Suprapubic skin (tissue), 4 donors: ENCODE measurements at regions not wholly inside any gene's neighbourhood (a gene's known extent, or its start where the extent isn't known, plus 50 kb on each side); places are given as distances from the start of the nearest gene placed in this dataset.

Source experiments
- DNase-seq, 2 donors: peaks; one replicate each; pipeline ENCODE4 v3.0.0-alpha.2; 2019; ENCODE audit warnings: low spot score in 2 of 2
- H3K27ac ChIP-seq: fragments of 200-600 bp; sonication (generic); one replicate; pipeline ENCODE4 v1.5.1; 2019
- H3K27me3 ChIP-seq: fragments of 200-600 bp; sonication (generic); one replicate; pipeline ENCODE4 v1.5.1; 2019
- H3K36me3 ChIP-seq: fragments of 200-600 bp; sonication (generic); one replicate; pipeline ENCODE4 v1.5.1; 2019
- H3K4me1 ChIP-seq: fragments of 200-600 bp; sonication (generic); one replicate; pipeline ENCODE4 v1.5.1; 2019
- H3K4me3 ChIP-seq: fragments of 200-600 bp; sonication (generic); one replicate; pipeline ENCODE4 v1.5.1; 2019; ENCODE audit warnings: mild to moderate bottlenecking
- H3K9me3 ChIP-seq: fragments of 200-600 bp; sonication (generic); one replicate; pipeline ENCODE4 v1.5.1; 2019
- CTCF ChIP-seq, 2 donors: fragments of 200-600 bp in 1 of 2; fragments of 450-650 bp in 1 of 2; sonication (generic) in 1 of 2; IDR thresholded peaks; one replicate each; pipeline ENCODE4 v1.5.1; 2016 to 2019; ENCODE audit warnings: antibody characterized with exemption in 2 of 2, mild to moderate bottlenecking in 1 of 2, moderate library complexity in 1 of 2
- EP300 ChIP-seq: sonication (generic); formaldehyde crosslinking; IDR thresholded peaks from one replicate; pipeline ENCODE4 v1.6.1; 2017; ENCODE audit warnings: antibody characterized with exemption
- POLR2A ChIP-seq, 2 donors: fragments of 450-650 bp; IDR thresholded peaks; one replicate each; pipeline ENCODE4 v1.6.1; 2017; ENCODE audit warnings: antibody characterized with exemption in 2 of 2, mild to moderate bottlenecking in 2 of 2, moderate library complexity in 2 of 2
- POLR2AphosphoS5 ChIP-seq, 3 donors: sonication (generic); formaldehyde crosslinking; IDR thresholded peaks; one replicate each; pipeline ENCODE4 v1.6.1; 2017; ENCODE audit warnings: antibody characterized with exemption in 3 of 3
- WGBS: methylation state at CpG from one replicate; pipeline ENCODE4 v1.1.5; 2018; 5-methylcytosine and 5-hydroxymethylcytosine counted together

- H3K27ac ChIP-seq = no peak overlapping the region
- WGBS = 75% methylated on average over 6 of the region's 6 CpGs
- no peaks in the 10 kb centered on the region for H3K36me3 ChIP-seq
- H3K9me3 ChIP-seq = no peaks in the 10 kb centered on the region
- no peaks in the 10 kb centered on the region for H3K27me3 ChIP-seq
- no peak for TF ChIP-seq POLR2A (IDR thresholded peaks at IDR 0.05)
- TF ChIP-seq POLR2AphosphoS5 (IDR thresholded peaks at IDR 0.05) = no peak
- TF ChIP-seq EP300 = no peak
- no peak for TF ChIP-seq CTCF (IDR thresholded peaks at IDR 0.05)
- H3K4me1 ChIP-seq = no peaks in the 10 kb centered on the region
- no peak overlapping the region for H3K4me3 ChIP-seq
- DNase-seq = no peak
These were observed 101.2 kb upstream of the F3 start for GRCh38 chr1:94642617-94643321.

- H3K4me1 ChIP-seq = no peaks in the 10 kb centered on the region
- no peak for TF ChIP-seq POLR2AphosphoS5 (IDR thresholded peaks at IDR 0.05)
- TF ChIP-seq CTCF (IDR thresholded peaks at IDR 0.05) = no peak
- TF ChIP-seq POLR2A (IDR thresholded peaks at IDR 0.05) = no peak
- no peak for TF ChIP-seq EP300
These were observed 100.4 kb upstream of the F3 start for GRCh38 chr1:94641990-94642389.

GRCh38 chr1:94640125-94640524 lies 98.6 kb upstream of the F3 start:
- Histone ChIP-seq H3K4me3 (no peak overlapping the region), H3K4me1 (no peaks in the 10 kb centered on the region), H3K27me3 (no peaks in the 10 kb centered on the region), H3K9me3 (no peaks in the 10 kb centered on the region), H3K27ac (no peak overlapping the region), H3K36me3 (no peaks in the 10 kb centered on the region)
- WGBS = 99% methylated on average over 2 of the region's 2 CpGs
- DNase-seq = no peak
- no peak for TF ChIP-seq CTCF (IDR thresholded peaks at IDR 0.05)
- TF ChIP-seq EP300 = no peak
- TF ChIP-seq POLR2AphosphoS5 (IDR thresholded peaks at IDR 0.05) = no peak
- no peak for TF ChIP-seq POLR2A (IDR thresholded peaks at IDR 0.05)

More at GRCh38 chr1:94641990-94642389, 100.4 kb upstream of the F3 start:
- WGBS = 89% methylated on average over 6 of the region's 6 CpGs
- H3K36me3 ChIP-seq = no peaks in the 10 kb centered on the region
- no peaks in the 10 kb centered on the region for H3K9me3 ChIP-seq
- H3K4me3 ChIP-seq = no peak overlapping the region
- no peaks in the 10 kb centered on the region for H3K27me3 ChIP-seq
- DNase-seq = no peak
- no peak overlapping the region for H3K27ac ChIP-seq

GRCh38 chr1:94637121-94637520 lies 95.6 kb upstream of the F3 start:
- Histone ChIP-seq H3K27ac (no peak overlapping the region), H3K9me3 (no peaks in the 10 kb centered on the region), H3K36me3 (no peaks in the 10 kb centered on the region), H3K4me3 (no peak overlapping the region), H3K4me1 (no peaks in the 10 kb centered on the region), H3K27me3 (no peaks in the 10 kb centered on the region)
- no peak for DNase-seq
- WGBS = 79% methylated on average over 3 of the region's 3 CpGs
- TF ChIP-seq POLR2A (IDR thresholded peaks at IDR 0.05) = no peak
- no peak for TF ChIP-seq CTCF (IDR thresholded peaks at IDR 0.05)
- TF ChIP-seq EP300 = no peak
- no peak for TF ChIP-seq POLR2AphosphoS5 (IDR thresholded peaks at IDR 0.05)

GRCh38 chr1:94636624-94637023 lies 95.1 kb upstream of the F3 start:
- no peaks in the 10 kb centered on the region for H3K27me3 ChIP-seq
- WGBS = 88% methylated on average over 3 of the region's 3 CpGs
- no peak overlapping the region for H3K27ac ChIP-seq
- no peak for DNase-seq
- H3K36me3 ChIP-seq = no peaks in the 10 kb centered on the region
- H3K4me1 ChIP-seq = no peaks in the 10 kb centered on the region
- H3K4me3 ChIP-seq = no peak overlapping the region
- no peaks in the 10 kb centered on the region for H3K9me3 ChIP-seq
- TF ChIP-seq CTCF (IDR thresholded peaks at IDR 0.05) = no peak
- TF ChIP-seq POLR2A (IDR thresholded peaks at IDR 0.05) = no peak
- TF ChIP-seq POLR2AphosphoS5 (IDR thresholded peaks at IDR 0.05) = no peak
- TF ChIP-seq EP300 = no peak
